Thoracic aorta (tissue), 2 donors: ENCODE measurements at regions not wholly inside any gene's neighbourhood (a gene's known extent, or its start where the extent isn't known, plus 50 kb on each side); places are given as distances from the start of the nearest gene placed in this dataset.

ENCODE experiments used
- ATAC-seq: fragments of 150-250 bp; one replicate; pipeline ENCODE4 v1.8.0; 2017; ENCODE audit warnings: low read depth; ENCODE audit not compliant: insufficient number of reproducible peaks, low FRiP score
- DNase-seq: peaks from one replicate; pipeline ENCODE4 v3.0.0-alpha.2; 2020; ENCODE audit warnings: low spot score
- H3K27ac ChIP-seq, 2 donors: fragments of 200-600 bp; sonication (generic); 1 replicate in 1 of 2; 2 replicates in 1 of 2; pipeline ENCODE4 v1.5.1; 2016; ENCODE audit warnings: mild to moderate bottlenecking in 2 of 2, moderate library complexity in 2 of 2
- H3K27me3 ChIP-seq: fragments of 200-600 bp; sonication (generic); replicated peaks from 2 replicates; pipeline ENCODE4 v1.6.0; 2016; ENCODE audit warnings: mild to moderate bottlenecking; ENCODE audit not compliant: insufficient read depth
- H3K36me3 ChIP-seq: fragments of 200-600 bp; sonication (generic); one replicate; pipeline ENCODE4 v1.5.1; 2016
- H3K4me1 ChIP-seq, 2 donors: fragments of 200-600 bp; sonication (generic); 1 replicate in 1 of 2; 2 replicates in 1 of 2; pipeline versions ENCODE4 v1.5.1 to v1.6.0; 2016; ENCODE audit warnings: low read depth in 2 of 2, mild to moderate bottlenecking in 1 of 2; ENCODE audit not compliant: control insufficient read depth in 1 of 2
- H3K4me3 ChIP-seq: fragments of 200-600 bp; sonication (generic); 2 replicates; pipeline ENCODE4 v1.5.1; 2016; ENCODE audit warnings: mild to moderate bottlenecking
- H3K9me3 ChIP-seq: fragments of 200-600 bp; sonication (generic); 2 replicates; pipeline ENCODE4 v1.5.1; 2016
- TF ChIP-seq, protein P1 (sequence below): fragments of 200-600 bp; sonication (generic); IDR thresholded peaks from one replicate; pipeline ENCODE4 v1.5.1; 2019; ENCODE audit warnings: antibody characterized with exemption

DNA sequence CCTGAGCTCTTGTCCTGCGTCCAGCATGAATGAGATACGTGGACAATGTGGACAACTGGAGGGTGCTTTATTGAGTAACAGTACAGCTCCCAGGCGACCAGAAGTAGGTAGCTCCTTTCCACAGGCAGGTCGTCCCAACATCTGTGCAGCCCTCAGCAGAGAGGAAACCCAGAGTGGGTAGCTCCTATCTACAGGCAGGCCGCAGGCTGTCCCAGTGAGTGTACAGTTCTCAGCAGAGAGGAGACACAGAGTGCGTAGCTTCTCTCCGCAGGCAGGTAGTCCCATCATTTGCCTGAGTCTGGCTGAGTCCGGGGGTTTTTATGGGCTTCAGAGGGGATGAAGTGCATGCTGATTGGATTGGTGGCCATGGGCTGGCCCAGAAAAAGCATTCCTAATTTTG, 373.3 kb downstream of the CHSY3 start:
- Histone ChIP-seq H3K4me1 (peaks cover 11 to 25% of the 10 kb centered on the region in 2 donors), H3K4me3 (no peak overlapping the region), H3K9me3 (no peaks in the 10 kb centered on the region), H3K36me3 (no peaks in the 10 kb centered on the region), H3K27me3 (no peaks in the 10 kb centered on the region), H3K27ac (no peak overlapping the region)
- no peak for ATAC-seq
- no peak for DNase-seq
- TF ChIP-seq, protein P1, sequence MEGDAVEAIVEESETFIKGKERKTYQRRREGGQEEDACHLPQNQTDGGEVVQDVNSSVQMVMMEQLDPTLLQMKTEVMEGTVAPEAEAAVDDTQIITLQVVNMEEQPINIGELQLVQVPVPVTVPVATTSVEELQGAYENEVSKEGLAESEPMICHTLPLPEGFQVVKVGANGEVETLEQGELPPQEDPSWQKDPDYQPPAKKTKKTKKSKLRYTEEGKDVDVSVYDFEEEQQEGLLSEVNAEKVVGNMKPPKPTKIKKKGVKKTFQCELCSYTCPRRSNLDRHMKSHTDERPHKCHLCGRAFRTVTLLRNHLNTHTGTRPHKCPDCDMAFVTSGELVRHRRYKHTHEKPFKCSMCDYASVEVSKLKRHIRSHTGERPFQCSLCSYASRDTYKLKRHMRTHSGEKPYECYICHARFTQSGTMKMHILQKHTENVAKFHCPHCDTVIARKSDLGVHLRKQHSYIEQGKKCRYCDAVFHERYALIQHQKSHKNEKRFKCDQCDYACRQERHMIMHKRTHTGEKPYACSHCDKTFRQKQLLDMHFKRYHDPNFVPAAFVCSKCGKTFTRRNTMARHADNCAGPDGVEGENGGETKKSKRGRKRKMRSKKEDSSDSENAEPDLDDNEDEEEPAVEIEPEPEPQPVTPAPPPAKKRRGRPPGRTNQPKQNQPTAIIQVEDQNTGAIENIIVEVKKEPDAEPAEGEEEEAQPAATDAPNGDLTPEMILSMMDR = no peak

DNA sequence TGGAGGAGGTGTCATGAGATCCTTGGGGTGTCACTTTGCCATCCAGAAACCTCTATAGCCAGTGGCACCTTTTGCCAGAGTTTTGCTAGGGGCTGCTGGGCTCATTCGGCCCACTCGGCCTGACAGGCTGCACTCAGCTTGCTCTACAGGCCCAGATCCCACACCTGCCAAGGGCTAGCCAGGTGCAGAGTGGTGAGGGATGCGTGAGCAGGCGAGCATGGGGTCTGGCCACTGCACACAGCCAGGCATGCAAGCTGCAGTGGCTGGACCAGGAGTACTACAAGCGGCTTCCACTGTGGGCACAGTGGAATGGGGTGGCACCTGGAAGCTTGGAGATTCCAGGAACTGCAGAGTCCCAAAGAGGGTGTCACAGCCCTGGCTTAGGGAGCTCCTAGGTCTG, 372.7 kb downstream of the CHSY3 start:
- peaks cover 8 to 20% of the 10 kb centered on the region in 2 donors for H3K4me1 ChIP-seq
- TF ChIP-seq, protein P1 = no peak
- H3K27me3 ChIP-seq = no peaks in the 10 kb centered on the region
- no peak for ATAC-seq
- DNase-seq = no peak
- H3K4me3 ChIP-seq = no peak overlapping the region
- H3K9me3 ChIP-seq = no peaks in the 10 kb centered on the region
- no peak overlapping the region for H3K27ac ChIP-seq
- H3K36me3 ChIP-seq = no peaks in the 10 kb centered on the region

DNA sequence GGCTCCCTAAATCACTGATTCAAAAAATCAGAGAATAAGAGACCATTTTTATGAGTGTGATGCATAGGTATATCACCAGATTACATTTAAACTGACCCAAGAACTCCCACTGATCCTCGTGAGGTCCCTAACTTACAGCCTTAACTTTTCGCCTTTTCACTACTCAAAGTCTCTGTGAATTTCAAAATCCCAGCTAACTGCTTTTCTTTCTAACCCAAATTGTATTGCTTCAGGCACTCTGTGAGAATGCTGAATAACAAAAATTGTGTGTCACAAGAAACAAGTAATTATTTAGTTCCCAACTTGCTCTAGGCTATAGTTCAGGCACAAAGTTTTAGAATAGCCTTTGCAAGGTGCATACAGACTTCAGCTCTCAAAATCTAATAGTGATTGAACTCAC, 368.6 kb downstream of the CHSY3 start:
- Histone ChIP-seq H3K36me3 (no peaks in the 10 kb centered on the region), H3K4me1 (no peaks in the 10 kb centered on the region), H3K27me3 (no peaks in the 10 kb centered on the region), H3K9me3 (no peaks in the 10 kb centered on the region), H3K4me3 (no peak overlapping the region), H3K27ac (no peak overlapping the region)
- TF ChIP-seq, protein P1 = no peak
- no peak for DNase-seq
- no peak for ATAC-seq

DNA sequence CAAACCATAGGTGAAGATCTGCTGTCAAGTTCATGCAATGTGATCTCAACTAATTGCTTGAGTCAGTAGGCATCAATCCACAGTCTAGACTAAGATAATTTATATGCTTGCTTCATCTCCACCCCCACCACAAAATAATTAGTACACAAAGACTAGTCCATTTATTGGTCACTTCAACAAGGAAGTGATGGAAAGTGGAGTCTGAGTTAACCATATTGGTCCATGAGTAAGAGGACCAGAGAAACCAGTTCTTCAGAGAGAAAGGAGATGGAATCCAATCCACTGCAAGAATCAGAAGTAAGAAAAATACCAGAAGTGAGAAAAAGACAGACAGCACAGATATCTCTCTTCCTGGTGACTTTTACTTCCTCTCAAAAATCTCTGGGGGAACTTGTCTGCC, 366.5 kb downstream of the CHSY3 start:
- ATAC-seq = no peak

DNA sequence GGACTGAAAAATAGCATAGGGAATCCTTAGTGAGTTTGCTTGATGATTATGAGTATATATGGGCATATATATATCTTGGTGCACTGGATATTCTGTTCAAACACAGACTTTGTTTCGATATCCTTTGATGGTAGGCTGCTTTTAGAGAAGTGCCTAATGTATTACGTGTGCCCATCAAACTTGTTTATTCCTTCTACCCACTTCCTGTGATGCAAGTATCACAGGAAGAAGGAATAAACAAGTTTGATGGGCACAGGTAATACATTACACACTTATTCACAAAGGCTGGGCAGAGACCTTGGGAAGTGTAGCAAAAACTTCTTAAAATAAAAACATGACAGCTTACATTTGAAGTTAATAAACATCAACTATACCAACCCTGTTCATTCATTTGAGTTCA, 364.2 kb downstream of the CHSY3 start:
- no peak overlapping the region for H3K27ac ChIP-seq
- no peaks in the 10 kb centered on the region for H3K9me3 ChIP-seq
- DNase-seq (no peak), ATAC-seq (no peak)
- no peaks in the 10 kb centered on the region for H3K4me1 ChIP-seq
- no peaks in the 10 kb centered on the region for H3K27me3 ChIP-seq
- no peak overlapping the region for H3K4me3 ChIP-seq
- TF ChIP-seq, protein P1 = no peak
- no peaks in the 10 kb centered on the region for H3K36me3 ChIP-seq

More for the DNA sequence above, 366.5 kb downstream of the CHSY3 start:
- Histone ChIP-seq H3K9me3 (no peaks in the 10 kb centered on the region), H3K27me3 (no peaks in the 10 kb centered on the region), H3K4me1 (no peaks in the 10 kb centered on the region), H3K4me3 (no peak overlapping the region), H3K27ac (no peak overlapping the region), H3K36me3 (no peaks in the 10 kb centered on the region)
- DNase-seq = no peak
- TF ChIP-seq, protein P1 = no peak
